Gastroesophageal sphincter (tissue), 4 donors: ENCODE measurements at regions not wholly inside any gene's neighbourhood (a gene's known extent, or its start where the extent isn't known, plus 50 kb on each side); places are given as distances from the start of the nearest gene placed in this dataset.

ENCODE experiments used
- ATAC-seq: fragments of 150-250 bp; one replicate; pipeline ENCODE4 v1.9.1; 2016; ENCODE audit warnings: mild to moderate bottlenecking, moderate library complexity
- H3K27ac ChIP-seq, 4 donors: fragments of 200-600 bp; sonication (generic) in 3 of 4; 1 replicate in 3 of 4; 2 replicates in 1 of 4; pipeline ENCODE4 v1.5.1; 2016 to 2019
- H3K27me3 ChIP-seq: fragments of 200-600 bp; sonication (generic); one replicate; pipeline ENCODE4 v1.5.1; 2019
- H3K36me3 ChIP-seq, 2 donors: fragments of 200-600 bp; sonication (generic); one replicate each; pipeline ENCODE4 v1.5.1; 2019; ENCODE audit warnings: control low read depth in 1 of 2
- H3K4me1 ChIP-seq, 3 donors: fragments of 200-600 bp; sonication (generic); 1 replicate in 2 of 3; 2 replicates in 1 of 3; pipeline ENCODE4 v1.5.1; 2016 to 2019; ENCODE audit warnings: control low read depth in 2 of 3
- H3K4me3 ChIP-seq, 2 donors: fragments of 200-600 bp; sonication (generic); one replicate each; pipeline ENCODE4 v1.5.1; 2019; ENCODE audit warnings: mild to moderate bottlenecking in 1 of 2, moderate library complexity in 1 of 2
- H3K9me3 ChIP-seq, 3 donors: fragments of 200-600 bp; sonication (generic); one replicate each; pipeline ENCODE4 v1.5.1; 2017 to 2019; ENCODE audit warnings: control low read depth in 2 of 3
- CTCF ChIP-seq, 4 experiments: fragments of 200-600 bp in 2 of 4; fragments of 450-650 bp in 2 of 4; sonication (generic) in 1 of 4; IDR thresholded peaks; one replicate each; pipeline ENCODE4 v1.5.1; 2017 to 2019; ENCODE audit warnings: antibody characterized with exemption in 4 of 4, mild to moderate bottlenecking in 2 of 4, moderate library complexity in 2 of 4
- EP300 ChIP-seq: sonication (generic); formaldehyde crosslinking; IDR thresholded peaks from one replicate; pipeline ENCODE4 v1.6.1; 2017; ENCODE audit warnings: antibody characterized with exemption, mild to moderate bottlenecking
- POLR2A ChIP-seq, 2 donors: fragments of 450-650 bp; IDR thresholded peaks; one replicate each; pipeline ENCODE4 v1.6.1; 2017; ENCODE audit warnings: antibody characterized with exemption in 2 of 2, mild to moderate bottlenecking in 2 of 2, moderate library complexity in 1 of 2
- POLR2AphosphoS5 ChIP-seq: sonication (generic); formaldehyde crosslinking; IDR thresholded peaks from one replicate; pipeline ENCODE4 v1.6.1; 2017; ENCODE audit warnings: antibody characterized with exemption
- WGBS, 2 donors: methylation state at CpG; one replicate each; pipeline ENCODE4 v1.1.5; 2018; ENCODE audit warnings: low coverage in 1 of 2; 5-methylcytosine and 5-hydroxymethylcytosine counted together

GRCh38 chr16:54605536-54606066 is 319.0 kb upstream of the IRX3 start:
- TF ChIP-seq POLR2A (IDR thresholded peaks at IDR 0.05) (no peak), POLR2AphosphoS5 (no peak), CTCF (IDR thresholded peaks at IDR 0.05) (no peak), EP300 (no peak)
- Histone ChIP-seq H3K4me1 (no peaks in the 10 kb centered on the region), H3K4me3 (no peak overlapping the region), H3K36me3 (no peaks in the 10 kb centered on the region), H3K27ac (no peak overlapping the region), H3K27me3 (peaks cover 24% of the 10 kb centered on the region), H3K9me3 (peaks cover 0 to 57% (median 0%) of the 10 kb centered on the region in 3 donors)
- ATAC-seq = no peak
- WGBS, 2 donors = 88 to 91% methylated on average over 1 of the region's 1 CpG

GRCh38 chr16:54602666-54603065 is 316.1 kb upstream of the IRX3 start:
- no peak overlapping the region for H3K4me3 ChIP-seq
- peaks cover 31% of the 10 kb centered on the region for H3K27me3 ChIP-seq
- no peak overlapping the region for H3K27ac ChIP-seq
- no peaks in the 10 kb centered on the region for H3K4me1 ChIP-seq
- no peak for ATAC-seq
- 68% methylated on average over 6 of the region's 6 CpGs; no CpG with 5 or more reads in 1 of the 2 donors for WGBS, 2 donors
- H3K9me3 ChIP-seq = peaks cover 0 to 43% (median 0%) of the 10 kb centered on the region in 3 donors
- no peaks in the 10 kb centered on the region for H3K36me3 ChIP-seq
- TF ChIP-seq CTCF (IDR thresholded peaks at IDR 0.05) = no peak
- TF ChIP-seq POLR2AphosphoS5 = no peak
- TF ChIP-seq EP300 = no peak
- no peak for TF ChIP-seq POLR2A (IDR thresholded peaks at IDR 0.05)

- TF ChIP-seq POLR2A (IDR thresholded peaks at IDR 0.05) (no peak), POLR2AphosphoS5 (no peak), EP300 (no peak), CTCF (IDR thresholded peaks at IDR 0.05) (no peak)
- H3K27me3 ChIP-seq = peaks cover 63% of the 10 kb centered on the region
- no peak for ATAC-seq
Observed at GRCh38 chr16:54597222-54597621, 310.6 kb upstream of the IRX3 start.

GRCh38 chr16:54595621-54596020 is 309.0 kb upstream of the IRX3 start:
- Histone ChIP-seq H3K4me1 (no peaks in the 10 kb centered on the region), H3K27ac (no peak overlapping the region), H3K36me3 (no peaks in the 10 kb centered on the region), H3K27me3 (peaks cover 62% of the 10 kb centered on the region), H3K9me3 (no peaks in the 10 kb centered on the region), H3K4me3 (no peak overlapping the region)
- no peak for ATAC-seq
- WGBS, 2 donors = 35 to 80% methylated on average over 2 of the region's 2 CpGs
- TF ChIP-seq POLR2AphosphoS5 (no peak), CTCF (IDR thresholded peaks at IDR 0.05) (no peak), EP300 (no peak), POLR2A (IDR thresholded peaks at IDR 0.05) (no peak)

More at GRCh38 chr16:54597222-54597621, 310.6 kb upstream of the IRX3 start:
- Histone ChIP-seq H3K4me1 (no peaks in the 10 kb centered on the region), H3K27ac (no peak overlapping the region), H3K36me3 (no peaks in the 10 kb centered on the region), H3K9me3 (peaks cover 0 to 4% (median 0%) of the 10 kb centered on the region in 3 donors), H3K4me3 (no peak overlapping the region)

- H3K27ac ChIP-seq = no peak overlapping the region
- H3K4me1 ChIP-seq = no peaks in the 10 kb centered on the region
- WGBS, 2 donors = 10 to 12% methylated on average over 11 to 18 of the region's 26 CpGs
- H3K27me3 ChIP-seq = peaks cover 62% of the 10 kb centered on the region
- H3K36me3 ChIP-seq = no peaks in the 10 kb centered on the region
- H3K9me3 ChIP-seq = no peaks in the 10 kb centered on the region
- no peak for TF ChIP-seq CTCF (IDR thresholded peaks at IDR 0.05)
- TF ChIP-seq POLR2AphosphoS5 = no peak
- no peak for TF ChIP-seq EP300
- TF ChIP-seq POLR2A (IDR thresholded peaks at IDR 0.05) = no peak
- no peak overlapping the region for H3K4me3 ChIP-seq
- no peak for ATAC-seq
Observed at GRCh38 chr16:54594601-54595391, 308.2 kb upstream of the IRX3 start.
